Loucy (cell line): ENCODE measurements at regions not wholly inside any gene's neighbourhood (a gene's known extent, or its start where the extent isn't known, plus 50 kb on each side); places are given as distances from the start of the nearest gene placed in this dataset.

Experiments used
- CTCF ChIP-seq: fragments of 200-600 bp; sonication (generic); conservative IDR thresholded peaks from 2 replicates; pipeline ENCODE4 v1.5.1; 2014; ENCODE audit warnings: mild to moderate bottlenecking, antibody characterized with exemption, low read length
- EZH2phosphoT487 ChIP-seq: fragments of 200-600 bp; IDR thresholded peaks from 2 replicates; pipeline ENCODE4 v1.6.1; 2018; ENCODE audit warnings: antibody characterized with exemption, mild to moderate bottlenecking, moderate library complexity, borderline replicate concordance

GRCh38 chr14:28382444-28383190 lies 384.0 kb upstream of the FOXG1 start:
- TF ChIP-seq CTCF, result no peak
- no peak for TF ChIP-seq EZH2phosphoT487
